SK-N-SH treated with all-trans-retinoic acid at 6 μM for 48 hours (cell line): ENCODE measurements at regions not wholly inside any gene's neighbourhood (a gene's known extent, or its start where the extent isn't known, plus 50 kb on each side); places are given as distances from the start of the nearest gene placed in this dataset.

Experiments used
- ATAC-seq: fragments of 200-7000 bp; cut with Tn5 transposase; 3 replicates; pipeline ENCODE4 v1.9.1; 2020; ENCODE audit warnings: mild to moderate bottlenecking, moderate library complexity
- ARNTL ChIP-seq: fragments of 450-650 bp; formaldehyde crosslinking; IDR thresholded peaks from 2 replicates; pipeline ENCODE4 v1.5.0; 2020; ENCODE audit warnings: low read depth, mild to moderate bottlenecking, moderate library complexity, borderline replicate concordance
- BACH2 ChIP-seq: fragments of 250-450 bp; sonication (Bioruptor Pico); IDR thresholded peaks from 2 replicates; pipeline ENCODE4 v1.9.0; 2021; ENCODE audit warnings: mild to moderate bottlenecking, borderline replicate concordance
- CREB5 ChIP-seq: fragments of 250-450 bp; sonication (Bioruptor Pico); IDR thresholded peaks from 2 replicates; pipeline ENCODE4 v1.5.1; 2020; ENCODE audit warnings: low read depth, mild to moderate bottlenecking, moderate library complexity
- CSDC2 ChIP-seq: fragments of 250-450 bp; sonication (Bioruptor Pico); IDR thresholded peaks from 2 replicates; pipeline ENCODE4 v1.5.0; 2020; ENCODE audit warnings: mild to moderate bottlenecking, moderate library complexity
- CSRNP3 ChIP-seq: fragments of 250-450 bp; sonication (Bioruptor Pico); IDR thresholded peaks from 2 replicates; pipeline ENCODE4 v1.5.1; 2021; ENCODE audit warnings: mild to moderate bottlenecking, moderate library complexity
- ESRRG ChIP-seq: fragments of 250-450 bp; sonication (Bioruptor Pico); IDR thresholded peaks from 2 replicates; pipeline ENCODE4 v1.6.1; 2021; ENCODE audit warnings: mild to moderate bottlenecking
- GLIS3 ChIP-seq: fragments of 250-450 bp; sonication (Bioruptor Pico); IDR thresholded peaks from 2 replicates; pipeline ENCODE4 v1.5.0; 2020; ENCODE audit warnings: mild to moderate bottlenecking, moderate library complexity
- ISL1 ChIP-seq: fragments of 250-450 bp; sonication (Bioruptor Pico); IDR thresholded peaks from 2 replicates; pipeline ENCODE4 v2.1.2; 2022; ENCODE audit warnings: mild to moderate bottlenecking, moderate library complexity
- PATZ1 ChIP-seq: fragments of 250-450 bp; sonication (Bioruptor Pico); IDR thresholded peaks from 2 replicates; pipeline ENCODE4 v1.8.0; 2020; ENCODE audit warnings: mild to moderate bottlenecking, moderate library complexity, borderline replicate concordance
- POU6F1 ChIP-seq: fragments of 250-450 bp; sonication (Bioruptor Pico); IDR thresholded peaks from 2 replicates; pipeline ENCODE4 v1.8.0; 2021; ENCODE audit warnings: low read depth, mild to moderate bottlenecking, moderate library complexity, borderline replicate concordance
- RARB ChIP-seq: fragments of 250-450 bp; sonication (Bioruptor Pico); IDR thresholded peaks from 2 replicates; pipeline ENCODE4 v1.8.0; 2021; ENCODE audit warnings: mild to moderate bottlenecking, moderate library complexity
- SNAI2 ChIP-seq: fragments of 250-450 bp; sonication (Bioruptor Pico); IDR thresholded peaks from 2 replicates; pipeline ENCODE4 v1.5.0; 2020; ENCODE audit warnings: mild to moderate bottlenecking, moderate library complexity
- TCF4 ChIP-seq: fragments of 250-450 bp; sonication (Bioruptor Pico); IDR thresholded peaks from 2 replicates; pipeline ENCODE4 v1.8.0; 2021; ENCODE audit warnings: mild to moderate bottlenecking, moderate library complexity, borderline replicate concordance
- TOX ChIP-seq: fragments of 250-450 bp; sonication (Bioruptor Pico); IDR thresholded peaks from 2 replicates; pipeline ENCODE4 v1.8.0; 2021; ENCODE audit warnings: mild to moderate bottlenecking, moderate library complexity, borderline replicate concordance
- ZC3H10 ChIP-seq: fragments of 250-450 bp; sonication (Bioruptor Pico); IDR thresholded peaks from 2 replicates; pipeline ENCODE4 v1.5.1; 2021; ENCODE audit warnings: mild to moderate bottlenecking, moderate library complexity
- ZFP3 ChIP-seq: fragments of 250-450 bp; sonication (Bioruptor Pico); IDR thresholded peaks from 2 replicates; pipeline ENCODE4 v1.5.0; 2020; ENCODE audit warnings: mild to moderate bottlenecking, moderate library complexity
- ZFP30 ChIP-seq: fragments of 450-650 bp; formaldehyde crosslinking; IDR thresholded peaks from 2 replicates; pipeline ENCODE4 v1.5.0; 2022; ENCODE audit warnings: mild to moderate bottlenecking, moderate library complexity
- ZNF8 ChIP-seq: fragments of 450-650 bp; formaldehyde crosslinking; IDR thresholded peaks from 2 replicates; pipeline ENCODE4 v1.5.0; 2020; ENCODE audit warnings: mild to moderate bottlenecking, moderate library complexity
- TF ChIP-seq, protein P1 (sequence below): fragments of 250-450 bp; sonication (Bioruptor Pico); IDR thresholded peaks from 2 replicates; pipeline ENCODE4 v1.5.0; 2020; ENCODE audit warnings: mild to moderate bottlenecking, moderate library complexity

GRCh38 chr1:218694636-218695035 lies 349.5 kb downstream of the TGFB2 start:
- TF ChIP-seq TCF4 (no peak), POU6F1 (no peak), CSDC2 (CRISPR knock-in tag) (no peak), CSRNP3 (CRISPR knock-in tag) (no peak), ISL1 (CRISPR knock-in tag) (no peak), ESRRG (CRISPR knock-in tag) (no peak), ZFP30 (no peak), ZC3H10 (CRISPR knock-in tag) (no peak), ZFP3 (CRISPR knock-in tag) (no peak), ARNTL (no peak), RARB (CRISPR knock-in tag) (no peak), BACH2 (CRISPR knock-in tag) (no peak), PATZ1 (no peak), CREB5 (CRISPR knock-in tag) (no peak), GLIS3 (CRISPR knock-in tag) (no peak), ZNF8 (CRISPR knock-in tag) (no peak)
- TF ChIP-seq, protein P1, sequence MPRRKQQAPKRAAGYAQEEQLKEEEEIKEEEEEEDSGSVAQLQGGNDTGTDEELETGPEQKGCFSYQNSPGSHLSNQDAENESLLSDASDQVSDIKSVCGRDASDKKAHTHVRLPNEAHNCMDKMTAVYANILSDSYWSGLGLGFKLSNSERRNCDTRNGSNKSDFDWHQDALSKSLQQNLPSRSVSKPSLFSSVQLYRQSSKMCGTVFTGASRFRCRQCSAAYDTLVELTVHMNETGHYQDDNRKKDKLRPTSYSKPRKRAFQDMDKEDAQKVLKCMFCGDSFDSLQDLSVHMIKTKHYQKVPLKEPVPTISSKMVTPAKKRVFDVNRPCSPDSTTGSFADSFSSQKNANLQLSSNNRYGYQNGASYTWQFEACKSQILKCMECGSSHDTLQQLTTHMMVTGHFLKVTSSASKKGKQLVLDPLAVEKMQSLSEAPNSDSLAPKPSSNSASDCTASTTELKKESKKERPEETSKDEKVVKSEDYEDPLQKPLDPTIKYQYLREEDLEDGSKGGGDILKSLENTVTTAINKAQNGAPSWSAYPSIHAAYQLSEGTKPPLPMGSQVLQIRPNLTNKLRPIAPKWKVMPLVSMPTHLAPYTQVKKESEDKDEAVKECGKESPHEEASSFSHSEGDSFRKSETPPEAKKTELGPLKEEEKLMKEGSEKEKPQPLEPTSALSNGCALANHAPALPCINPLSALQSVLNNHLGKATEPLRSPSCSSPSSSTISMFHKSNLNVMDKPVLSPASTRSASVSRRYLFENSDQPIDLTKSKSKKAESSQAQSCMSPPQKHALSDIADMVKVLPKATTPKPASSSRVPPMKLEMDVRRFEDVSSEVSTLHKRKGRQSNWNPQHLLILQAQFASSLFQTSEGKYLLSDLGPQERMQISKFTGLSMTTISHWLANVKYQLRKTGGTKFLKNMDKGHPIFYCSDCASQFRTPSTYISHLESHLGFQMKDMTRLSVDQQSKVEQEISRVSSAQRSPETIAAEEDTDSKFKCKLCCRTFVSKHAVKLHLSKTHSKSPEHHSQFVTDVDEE (CRISPR knock-in tag) = no peak
- no peak for ATAC-seq

DNA sequence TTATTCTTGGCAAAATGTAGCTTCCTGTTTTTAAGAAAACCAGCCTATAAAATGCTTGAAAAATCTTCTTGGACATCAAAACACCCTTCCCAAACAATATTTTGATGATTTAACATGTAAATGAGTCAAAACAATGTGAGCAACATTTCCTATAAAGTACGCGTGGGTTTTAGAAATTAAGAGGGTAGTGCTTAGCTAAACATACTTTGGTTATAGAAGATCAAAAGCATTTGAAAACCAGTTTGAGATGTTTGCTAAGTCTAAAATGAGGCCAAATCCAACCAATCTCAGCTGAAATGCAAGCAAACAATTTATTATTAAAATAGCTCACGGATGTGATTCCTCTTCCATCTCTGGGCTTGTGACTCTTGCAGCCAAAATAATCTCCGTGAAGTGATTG lies 350.4 kb downstream of the TGFB2 start:
- no peak for ATAC-seq
- no peak for TF ChIP-seq ARNTL
- TF ChIP-seq ZC3H10 (CRISPR knock-in tag) = no peak
- no peak for TF ChIP-seq POU6F1
- no peak for TF ChIP-seq ISL1 (CRISPR knock-in tag)
- TF ChIP-seq BACH2 (CRISPR knock-in tag) = no peak
- no peak for TF ChIP-seq SNAI2 (CRISPR knock-in tag)
- TF ChIP-seq TOX (CRISPR knock-in tag) = no peak
- no peak for TF ChIP-seq RARB (CRISPR knock-in tag)
- TF ChIP-seq, all 23 proteins: peak for 0

GRCh38 chr1:218698141-218698540 lies 353.0 kb downstream of the TGFB2 start:
- ATAC-seq = no peak
- TF ChIP-seq ZNF8 (CRISPR knock-in tag) (no peak), POU6F1 (no peak), ZC3H10 (CRISPR knock-in tag) (no peak), CREB5 (CRISPR knock-in tag) (no peak)
